ENCODE measurements at regions not wholly inside any gene's neighbourhood (a gene's known extent, or its start where the extent isn't known, plus 50 kb on each side); places are given as distances from the start of the nearest gene placed in this dataset.
"Not testable (repeated sequence)": the region's sequence is repeated elsewhere in the genome, so short reads cannot be mapped to it uniquely, and the experiment has no call there.

GRCh38 chr12:31906557-31907301, 52.5 kb upstream of the RESF1 start:
- DNase-seq (ENCODE audit: low spot score), result no peak

DNA sequence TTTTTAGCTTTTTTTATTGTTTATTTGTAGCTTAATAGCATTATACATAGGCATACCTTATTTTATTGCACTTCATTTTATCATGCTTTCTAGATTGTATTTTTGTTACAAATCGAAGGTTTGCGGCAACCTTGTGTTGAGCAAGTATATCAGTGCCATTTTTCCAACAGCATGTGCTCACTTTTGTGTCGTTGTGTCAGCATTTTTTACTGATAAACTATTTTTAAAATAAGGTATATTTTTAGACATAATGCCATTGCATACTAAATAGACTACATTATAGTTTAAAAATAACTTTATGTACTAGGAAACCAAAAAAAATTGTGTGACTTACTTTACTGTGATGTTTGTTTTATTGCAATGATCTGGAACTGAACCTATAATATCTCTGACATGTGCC, 56.2 kb upstream of the RESF1 start:
- DNase-seq (ENCODE audit: low spot score), result no peak

DNA sequence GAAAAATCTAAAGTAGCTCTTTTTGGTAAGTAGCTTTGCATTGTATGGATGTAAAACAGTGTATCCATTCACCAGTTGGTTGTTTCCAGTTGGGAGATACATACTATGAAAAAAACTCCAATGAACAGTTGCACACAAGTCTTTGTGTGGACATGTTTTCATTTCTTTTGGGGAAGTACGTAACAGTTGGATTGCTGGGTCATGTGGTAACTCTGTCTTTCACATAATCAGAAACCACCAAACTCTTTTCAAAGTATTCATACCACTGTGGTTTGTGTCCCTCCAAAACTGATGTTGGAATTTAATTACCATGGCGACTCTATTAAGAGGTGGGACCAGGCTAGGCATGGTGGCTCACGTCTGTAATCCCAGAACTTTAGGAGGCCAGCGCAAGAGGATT, 58.9 kb upstream of the RESF1 start:
- DNase-seq (ENCODE audit: low spot score), result no peak

DNA sequence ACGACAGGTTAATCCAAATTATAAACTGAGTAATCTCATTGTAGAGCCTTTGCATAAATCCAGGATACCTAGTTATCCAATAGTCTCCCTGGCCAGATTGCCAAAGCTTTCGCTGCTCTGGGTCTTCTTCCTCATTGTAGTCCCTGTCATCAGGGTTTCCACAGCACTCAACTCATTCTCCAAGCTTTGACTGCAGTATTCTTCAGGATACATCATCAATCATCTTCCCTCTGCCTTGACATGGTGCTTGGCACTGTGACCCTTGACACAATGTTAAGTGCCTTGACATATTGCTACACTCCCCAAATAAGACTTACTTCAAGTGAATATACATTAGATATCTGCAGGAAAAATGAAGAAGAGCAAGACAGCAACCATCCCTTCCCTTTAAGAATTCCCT, 60.1 kb upstream of the RESF1 start:
- no peak for DNase-seq (ENCODE audit: low spot score)

- DNase-seq (ENCODE audit: low spot score), result peak; percentile 13
These were observed 61.3 kb upstream of the RESF1 start for GRCh38 chr12:31897781-31898503.

- DNase-seq (ENCODE audit: low spot score), result not testable (repeated sequence)
These were observed 62.1 kb upstream of the RESF1 start for GRCh38 chr12:31897092-31897491.

- no peak for DNase-seq (ENCODE audit: low spot score)
These were observed 62.6 kb upstream of the RESF1 start for GRCh38 chr12:31896514-31897039.

DNA sequence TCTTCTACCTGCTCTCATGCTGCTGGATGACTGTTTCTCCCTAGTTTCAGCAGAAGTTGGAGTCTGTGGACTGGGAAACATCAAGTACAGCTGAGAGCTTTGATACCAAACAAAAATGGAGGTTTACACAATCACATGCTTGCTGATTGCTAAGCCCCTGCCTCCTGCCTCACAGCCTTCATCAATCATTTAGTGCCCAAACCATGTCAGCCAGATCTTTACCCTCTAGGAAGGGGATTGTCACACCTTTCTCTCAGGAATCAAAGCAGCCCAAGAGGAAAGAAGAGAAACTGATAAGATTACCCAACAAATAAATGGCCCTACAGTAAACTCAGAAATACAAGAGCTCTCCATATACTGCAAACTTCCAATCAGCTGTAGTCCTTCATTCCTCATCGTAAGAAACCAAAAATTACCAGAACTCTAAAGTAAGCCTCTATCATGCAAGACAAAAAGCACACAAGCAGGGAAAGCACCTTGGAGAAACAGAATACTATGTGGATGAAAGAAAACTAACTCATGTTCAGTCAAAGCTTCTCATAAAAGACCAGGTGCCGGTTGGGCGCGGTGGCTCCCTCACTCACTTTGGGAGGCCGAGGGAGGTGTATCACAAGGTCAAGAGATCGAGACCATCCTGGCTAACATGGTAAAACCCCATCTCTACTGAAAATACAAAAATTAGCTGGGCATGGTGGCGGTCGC, 63.6 kb upstream of the RESF1 start:
- no peak for DNase-seq (ENCODE audit: low spot score)

- no peak for DNase-seq (ENCODE audit: low spot score)
These were observed 68.6 kb upstream of the RESF1 start for GRCh38 chr12:31890295-31891285.

GRCh38 chr12:31887109-31887811, 72.0 kb upstream of the RESF1 start:
- no peak for DNase-seq (ENCODE audit: low spot score)

GRCh38 chr12:31882682-31883081, 76.5 kb upstream of the RESF1 start:
- not testable (repeated sequence) for DNase-seq (ENCODE audit: low spot score)

- DNase-seq (ENCODE audit: low spot score), result no peak
These were observed 78.9 kb upstream of the RESF1 start for GRCh38 chr12:31880340-31880739.

GRCh38 chr12:31877884-31878283, 81.3 kb upstream of the RESF1 start:
- DNase-seq (ENCODE audit: low spot score), result no peak

GRCh38 chr12:31876568-31877424, 82.4 kb upstream of the RESF1 start:
- DNase-seq (ENCODE audit: low spot score), result no peak

DNA sequence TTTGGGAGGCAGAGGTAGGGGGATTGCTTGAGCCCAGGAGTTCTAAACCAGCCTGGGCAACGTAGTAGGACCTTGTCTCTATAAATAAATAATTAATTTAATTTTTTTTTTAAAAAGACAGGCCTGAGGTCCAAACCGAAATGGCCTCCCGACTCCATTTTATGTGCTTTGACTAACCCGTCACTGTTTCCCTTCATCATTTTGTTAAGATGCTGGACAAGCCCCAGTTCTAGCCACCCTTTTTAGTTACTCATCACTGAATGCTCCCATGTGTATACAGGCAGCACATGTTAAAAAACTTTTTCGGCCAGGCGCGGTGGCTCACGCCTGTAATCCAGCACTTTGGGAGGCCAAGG, 83.6 kb upstream of the RESF1 start:
- no peak for DNase-seq (ENCODE audit: low spot score)

GRCh38 chr12:31874961-31875608, 84.1 kb upstream of the RESF1 start:
- DNase-seq (ENCODE audit: low spot score), result peak; percentile 13

- DNase-seq (ENCODE audit: low spot score), result no peak
These were observed 86.2 kb upstream of the RESF1 start for GRCh38 chr12:31872831-31873604.

GRCh38 chr12:31869972-31870371, 89.2 kb upstream of the RESF1 start:
- DNase-seq (ENCODE audit: low spot score), result no peak

DNA sequence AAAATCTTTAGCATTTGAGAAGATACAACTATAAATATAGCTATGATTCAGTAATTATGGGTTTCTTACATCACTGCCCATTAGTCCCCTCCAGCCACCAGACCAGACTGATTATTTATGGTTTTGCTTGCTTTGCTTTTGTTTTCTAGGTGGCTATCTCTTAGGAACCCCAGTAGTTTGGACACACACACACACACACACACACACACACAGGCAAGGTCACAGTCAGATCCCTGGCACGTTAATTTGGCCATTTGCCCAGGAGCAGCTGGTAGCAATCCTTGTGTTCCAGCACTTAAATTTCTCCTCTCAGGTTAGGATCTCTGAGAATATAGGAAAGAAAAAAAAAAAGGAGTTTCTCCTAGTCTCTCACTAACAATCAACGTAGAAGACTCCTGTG, 90.2 kb upstream of the RESF1 start:
- DNase-seq (ENCODE audit: low spot score), result no peak

Data from AG08396 (cell line).